Liver (tissue), 3 donors: ENCODE measurements at regions not wholly inside any gene's neighbourhood (a gene's known extent, or its start where the extent isn't known, plus 50 kb on each side); places are given as distances from the start of the nearest gene placed in this dataset.

Source experiments
- TAF1 ChIP-seq: conservative IDR thresholded peaks from 2 replicates; pipeline ENCODE4 v1.6.1; 2016; ENCODE audit warnings: antibody characterized with exemption, mild to moderate bottlenecking
- TF ChIP-seq, protein P1 (sequence below): fragments of 150-350 bp; IDR thresholded peaks from 2 replicates; pipeline ENCODE4 v1.5.1; 2017; ENCODE audit warnings: improper control_type of control experiment, low read depth, low read length; ENCODE audit not compliant: missing input control
- donor health status: healthy.
- donor health status: healthy.

DNA sequence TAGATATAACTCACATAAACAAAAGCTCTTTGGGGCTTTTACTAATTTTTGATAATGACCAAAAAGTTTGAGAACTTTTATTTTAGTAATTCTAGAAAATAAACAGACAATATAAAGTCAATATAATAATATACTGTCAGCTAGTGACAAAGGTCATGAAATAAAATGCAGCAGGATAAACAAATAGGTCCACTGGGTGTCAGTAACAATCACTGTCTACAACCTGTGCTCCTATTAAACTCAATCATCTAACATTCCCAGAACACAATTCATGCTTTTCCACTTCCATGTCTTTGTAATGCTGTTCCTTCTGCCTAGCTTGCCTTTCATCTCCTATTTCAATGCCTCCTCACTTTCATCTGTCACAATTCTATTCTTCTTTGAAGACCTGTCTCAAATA, 186.1 kb downstream of the GIPC2 start:
- TF ChIP-seq TAF1: no peak
- TF ChIP-seq, protein P1, sequence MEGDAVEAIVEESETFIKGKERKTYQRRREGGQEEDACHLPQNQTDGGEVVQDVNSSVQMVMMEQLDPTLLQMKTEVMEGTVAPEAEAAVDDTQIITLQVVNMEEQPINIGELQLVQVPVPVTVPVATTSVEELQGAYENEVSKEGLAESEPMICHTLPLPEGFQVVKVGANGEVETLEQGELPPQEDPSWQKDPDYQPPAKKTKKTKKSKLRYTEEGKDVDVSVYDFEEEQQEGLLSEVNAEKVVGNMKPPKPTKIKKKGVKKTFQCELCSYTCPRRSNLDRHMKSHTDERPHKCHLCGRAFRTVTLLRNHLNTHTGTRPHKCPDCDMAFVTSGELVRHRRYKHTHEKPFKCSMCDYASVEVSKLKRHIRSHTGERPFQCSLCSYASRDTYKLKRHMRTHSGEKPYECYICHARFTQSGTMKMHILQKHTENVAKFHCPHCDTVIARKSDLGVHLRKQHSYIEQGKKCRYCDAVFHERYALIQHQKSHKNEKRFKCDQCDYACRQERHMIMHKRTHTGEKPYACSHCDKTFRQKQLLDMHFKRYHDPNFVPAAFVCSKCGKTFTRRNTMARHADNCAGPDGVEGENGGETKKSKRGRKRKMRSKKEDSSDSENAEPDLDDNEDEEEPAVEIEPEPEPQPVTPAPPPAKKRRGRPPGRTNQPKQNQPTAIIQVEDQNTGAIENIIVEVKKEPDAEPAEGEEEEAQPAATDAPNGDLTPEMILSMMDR: no peak
